Left ventricle myocardium inferior (tissue), 1 donor: ENCODE measurements at regions not wholly inside any gene's neighbourhood (a gene's known extent, or its start where the extent isn't known, plus 50 kb on each side); places are given as distances from the start of the nearest gene placed in this dataset.

Experiments used
- DNase-seq: peaks from one replicate; pipeline ENCODE4 v3.0.0-alpha.2; 2020
- H3K27ac ChIP-seq: fragments of 200-600 bp; replicated peaks from 2 replicates; pipeline ENCODE4 v1.8.0; 2021
- H3K27me3 ChIP-seq: fragments of 200-600 bp; 2 replicates; pipeline ENCODE4 v1.8.0; 2021; ENCODE audit warnings: low read depth
- H3K36me3 ChIP-seq: fragments of 200-600 bp; 2 replicates; pipeline ENCODE4 v1.8.0; 2021
- H3K4me1 ChIP-seq: fragments of 200-600 bp; 2 replicates; pipeline ENCODE4 v1.8.0; 2021
- H3K4me3 ChIP-seq: fragments of 200-600 bp; 2 replicates; pipeline ENCODE4 v1.8.0; 2021; ENCODE audit warnings: mild to moderate bottlenecking, moderate library complexity
- H3K9me3 ChIP-seq: fragments of 200-600 bp; replicated peaks from 2 replicates; pipeline ENCODE4 v1.8.0; 2021
- CTCF ChIP-seq: fragments of 200-600 bp; IDR thresholded peaks from 2 replicates; pipeline ENCODE4 v1.8.0; 2021; ENCODE audit warnings: antibody characterized with exemption, mild to moderate bottlenecking, borderline replicate concordance
- intact Hi-C: fragments of 100-400 bp; cut with micrococcal nuclease; formaldehyde crosslinking; loops from one replicate; pipeline ENCODE4 v1.11.0; 2022
- donor health status: DM: no; HTN: yes; CAD: no; lungs with severe emphysema.

GRCh38 chr10:21213381-21213780 is 312.1 kb downstream of the SKIDA1 start:
- peaks cover 10% of the 10 kb centered on the region for H3K4me1 ChIP-seq
- no peak overlapping the region for H3K27ac ChIP-seq
- H3K27me3 ChIP-seq = no peaks in the 10 kb centered on the region
- H3K9me3 ChIP-seq = peaks cover 1% of the 10 kb centered on the region
- no peak for DNase-seq
- no peaks in the 10 kb centered on the region for H3K36me3 ChIP-seq
- intact Hi-C loops = no loop called here
- TF ChIP-seq CTCF = no peak
- H3K4me3 ChIP-seq = no peak overlapping the region

- Histone ChIP-seq H3K27ac (no peak overlapping the region), H3K36me3 (no peaks in the 10 kb centered on the region)
- no peak for TF ChIP-seq CTCF
These were observed 312.6 kb downstream of the SKIDA1 start for GRCh38 chr10:21212912-21213311.

GRCh38 chr10:21212348-21212747 is 313.1 kb downstream of the SKIDA1 start:
- DNase-seq = no peak
- H3K27ac ChIP-seq = no peak overlapping the region
- peaks cover 6% of the 10 kb centered on the region for H3K4me1 ChIP-seq
- H3K9me3 ChIP-seq = peaks cover 10% of the 10 kb centered on the region
- H3K27me3 ChIP-seq = no peaks in the 10 kb centered on the region
- H3K4me3 ChIP-seq = no peak overlapping the region
- H3K36me3 ChIP-seq = no peaks in the 10 kb centered on the region
- no peak for TF ChIP-seq CTCF
- intact Hi-C loops = no loop called here

More at GRCh38 chr10:21212912-21213311, 312.6 kb downstream of the SKIDA1 start:
- H3K27me3 ChIP-seq = no peaks in the 10 kb centered on the region
- intact Hi-C loops = no loop called here
- no peak overlapping the region for H3K4me3 ChIP-seq
- DNase-seq = no peak
- H3K4me1 ChIP-seq = peaks cover 10% of the 10 kb centered on the region
- peaks cover 5% of the 10 kb centered on the region for H3K9me3 ChIP-seq

GRCh38 chr10:21209495-21209894 is 312.4 kb upstream of the NEBL start:
- no peaks in the 10 kb centered on the region for H3K4me1 ChIP-seq
- H3K4me3 ChIP-seq = no peak overlapping the region
- no peak for TF ChIP-seq CTCF
- DNase-seq = no peak
- H3K36me3 ChIP-seq = no peaks in the 10 kb centered on the region
- H3K9me3 ChIP-seq = peaks cover 14% of the 10 kb centered on the region
- intact Hi-C loops = no loop called here
- H3K27me3 ChIP-seq = no peaks in the 10 kb centered on the region
- no peak overlapping the region for H3K27ac ChIP-seq

- Histone ChIP-seq H3K27ac (no peak overlapping the region), H3K27me3 (no peaks in the 10 kb centered on the region), H3K9me3 (peaks cover 14% of the 10 kb centered on the region), H3K4me3 (no peak overlapping the region), H3K36me3 (no peaks in the 10 kb centered on the region), H3K4me1 (peaks cover 1% of the 10 kb centered on the region)
- no peak for DNase-seq
- intact Hi-C loops = no loop called here
- no peak for TF ChIP-seq CTCF
These were observed 311.7 kb upstream of the NEBL start for GRCh38 chr10:21208666-21209316.
